Fibroblast of villous mesenchyme (primary cell): ENCODE measurements at regions not wholly inside any gene's neighbourhood (a gene's known extent, or its start where the extent isn't known, plus 50 kb on each side); places are given as distances from the start of the nearest gene placed in this dataset.

Experiments used
- DNase-seq: peaks from one replicate; pipeline ENCODE4 v3.0.0-alpha.2; 2010; ENCODE audit warnings: low read depth
- H3K4me3 ChIP-seq: 2 replicates; pipeline ENCODE4 v1.5.1; 2011; ENCODE audit warnings: low read depth, mild to moderate bottlenecking, low read length
- CTCF ChIP-seq: IDR thresholded peaks from 2 replicates; pipeline ENCODE4 v1.5.1; 2012; ENCODE audit warnings: low read depth, mild to moderate bottlenecking, low read length; ENCODE audit not compliant: insufficient read depth

- DNase-seq = no peak
- no peak for TF ChIP-seq CTCF
- no peak overlapping the region for H3K4me3 ChIP-seq
Observed at GRCh38 chr4:187919966-187920365, 75.6 kb upstream of the ZFP42 start.

GRCh38 chr4:187921946-187922623 lies 73.5 kb upstream of the ZFP42 start:
- H3K4me3 ChIP-seq = no peak overlapping the region
- DNase-seq = no peak
- no peak for TF ChIP-seq CTCF

- DNase-seq = no peak
- H3K4me3 ChIP-seq = no peak overlapping the region
- TF ChIP-seq CTCF = no peak
Observed at GRCh38 chr4:187929024-187929423, 66.5 kb upstream of the ZFP42 start.

GRCh38 chr4:187934766-187935165 lies 60.8 kb upstream of the ZFP42 start:
- no peak overlapping the region for H3K4me3 ChIP-seq
- DNase-seq = no peak
- no peak for TF ChIP-seq CTCF

GRCh38 chr4:187937557-187937956 lies 58.0 kb upstream of the ZFP42 start:
- no peak overlapping the region for H3K4me3 ChIP-seq
- no peak for DNase-seq
- no peak for TF ChIP-seq CTCF

- no peak for DNase-seq
- TF ChIP-seq CTCF = no peak
- H3K4me3 ChIP-seq = no peak overlapping the region
Observed at GRCh38 chr4:187940299-187940698, 55.3 kb upstream of the ZFP42 start.

GRCh38 chr4:187942968-187943367 lies 52.6 kb upstream of the ZFP42 start:
- no peak for TF ChIP-seq CTCF

More at GRCh38 chr4:187942968-187943367, 52.6 kb upstream of the ZFP42 start:
- no peak for DNase-seq
- H3K4me3 ChIP-seq = no peak overlapping the region
